ENCODE measurements at regions not wholly inside any gene's neighbourhood (a gene's known extent, or its start where the extent isn't known, plus 50 kb on each side); places are given as distances from the start of the nearest gene placed in this dataset.

DNA sequence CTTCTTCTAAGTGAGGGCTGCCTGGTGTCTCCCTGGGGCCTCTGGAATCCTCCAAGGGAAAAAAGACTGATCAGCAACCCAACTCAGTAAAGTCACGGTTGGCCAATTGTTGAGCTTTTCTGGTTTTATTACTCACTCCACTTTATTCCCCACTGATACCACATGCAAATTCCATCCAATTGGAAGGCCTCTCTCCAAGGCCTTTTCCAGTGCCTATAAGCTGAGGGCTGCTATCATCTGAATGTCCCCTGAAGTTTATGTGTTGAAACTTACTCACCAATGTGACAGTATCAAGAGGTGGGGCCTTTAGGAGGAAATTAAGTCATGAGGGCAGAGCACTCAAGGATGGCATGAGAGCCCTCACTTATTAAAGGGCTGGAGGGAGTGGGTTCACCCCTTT is 463.3 kb downstream of the BUD13 start:
- TF ChIP-seq CREB1 (IDR thresholded peaks at IDR 0.05; ENCODE audit: low read depth) (no peak), CEBPB (IDR thresholded peaks at IDR 0.05) (no peak), TAF1 (IDR thresholded peaks at IDR 0.05; ENCODE audit: low read depth) (no peak), RAD21 (IDR thresholded peaks at IDR 0.05; ENCODE audit: low read depth) (no peak)
- TF ChIP-seq, protein P1, sequence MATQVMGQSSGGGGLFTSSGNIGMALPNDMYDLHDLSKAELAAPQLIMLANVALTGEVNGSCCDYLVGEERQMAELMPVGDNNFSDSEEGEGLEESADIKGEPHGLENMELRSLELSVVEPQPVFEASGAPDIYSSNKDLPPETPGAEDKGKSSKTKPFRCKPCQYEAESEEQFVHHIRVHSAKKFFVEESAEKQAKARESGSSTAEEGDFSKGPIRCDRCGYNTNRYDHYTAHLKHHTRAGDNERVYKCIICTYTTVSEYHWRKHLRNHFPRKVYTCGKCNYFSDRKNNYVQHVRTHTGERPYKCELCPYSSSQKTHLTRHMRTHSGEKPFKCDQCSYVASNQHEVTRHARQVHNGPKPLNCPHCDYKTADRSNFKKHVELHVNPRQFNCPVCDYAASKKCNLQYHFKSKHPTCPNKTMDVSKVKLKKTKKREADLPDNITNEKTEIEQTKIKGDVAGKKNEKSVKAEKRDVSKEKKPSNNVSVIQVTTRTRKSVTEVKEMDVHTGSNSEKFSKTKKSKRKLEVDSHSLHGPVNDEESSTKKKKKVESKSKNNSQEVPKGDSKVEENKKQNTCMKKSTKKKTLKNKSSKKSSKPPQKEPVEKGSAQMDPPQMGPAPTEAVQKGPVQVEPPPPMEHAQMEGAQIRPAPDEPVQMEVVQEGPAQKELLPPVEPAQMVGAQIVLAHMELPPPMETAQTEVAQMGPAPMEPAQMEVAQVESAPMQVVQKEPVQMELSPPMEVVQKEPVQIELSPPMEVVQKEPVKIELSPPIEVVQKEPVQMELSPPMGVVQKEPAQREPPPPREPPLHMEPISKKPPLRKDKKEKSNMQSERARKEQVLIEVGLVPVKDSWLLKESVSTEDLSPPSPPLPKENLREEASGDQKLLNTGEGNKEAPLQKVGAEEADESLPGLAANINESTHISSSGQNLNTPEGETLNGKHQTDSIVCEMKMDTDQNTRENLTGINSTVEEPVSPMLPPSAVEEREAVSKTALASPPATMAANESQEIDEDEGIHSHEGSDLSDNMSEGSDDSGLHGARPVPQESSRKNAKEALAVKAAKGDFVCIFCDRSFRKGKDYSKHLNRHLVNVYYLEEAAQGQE (IDR thresholded peaks at IDR 0.05; ENCODE audit: low read depth) = no peak

Measured in Ishikawa (cell line).